ENCODE measurements at regions not wholly inside any gene's neighbourhood (a gene's known extent, or its start where the extent isn't known, plus 50 kb on each side); places are given as distances from the start of the nearest gene placed in this dataset.

DNA sequence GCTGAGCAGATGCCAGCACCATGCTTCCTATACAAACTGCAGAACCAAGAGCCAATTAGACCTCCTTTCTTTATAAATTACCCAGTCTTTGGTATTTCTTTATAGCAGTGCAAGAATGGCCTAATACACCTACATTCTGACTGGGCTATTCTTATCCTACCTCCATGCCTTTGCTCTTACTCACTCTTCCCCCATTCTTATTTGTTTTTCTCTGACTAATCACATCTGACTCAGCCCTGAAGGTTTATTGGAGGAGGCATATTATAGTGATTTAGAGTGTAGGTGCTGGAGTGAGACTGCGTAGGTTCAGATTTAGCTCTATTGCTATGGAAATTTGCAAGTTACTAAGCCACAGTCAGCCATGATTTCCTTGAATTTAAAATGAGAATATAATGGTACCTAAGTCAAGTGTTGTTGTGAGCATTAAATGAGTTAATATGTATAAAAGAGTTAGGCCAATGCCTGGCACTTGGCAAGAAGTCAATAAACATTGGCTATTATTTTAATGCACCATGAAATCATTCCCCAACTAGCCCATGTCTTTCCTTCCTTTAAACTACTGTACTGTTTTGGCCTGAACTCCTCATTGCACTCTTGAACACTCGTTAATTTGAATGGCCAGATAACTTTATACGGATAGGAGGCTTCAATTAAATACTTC lies 531.2 kb upstream of the ZNF608 start:
- no peak for FAIRE-seq
- H3K4me1 ChIP-seq (ENCODE audit: control insufficient read depth, insufficient read depth, low read length), result no peaks in the 10 kb centered on the region
- in situ Hi-C loops (cut with MboI), result no loop called here

More for the DNA sequence above, 531.2 kb upstream of the ZNF608 start:
- ChIA-PET POLR2A (interaction anchor here (1.3 kb wide), 1 partner anchor 10 kb away, joined by 3 read pairs; no protein-coding TSS in a partner anchor), RAD21 (ENCODE audit: unreplicated experiment) (no interaction called here), SMC1A (ENCODE audit: uncharacterized antibody, unreplicated experiment) (interaction anchor here (1.5 kb wide), 1 partner anchor 10 kb away, joined by 3 read pairs; no protein-coding TSS in a partner anchor), CTCF (no interaction called here)
- no peak overlapping the region for H3K9ac ChIP-seq (ENCODE audit: control insufficient read depth, insufficient read depth, low read length)
- WGBS (ENCODE audit: insufficient coverage, insufficient replicate concordance, low lambda C conversion rate, missing lambda C conversion rate), result 33% methylated on average over 3 of the region's 3 CpGs
- no peaks in the 10 kb centered on the region for H3K9me3 ChIP-seq (replicated peaks; ENCODE audit: control insufficient read depth, insufficient read depth, low read length)
- ATAC-seq (no peak), DNase-seq (ENCODE audit: low read depth, low spot score) (no peak)
- TF ChIP-seq BHLHE40 (IDR thresholded peaks at IDR 0.05; ENCODE audit: borderline replicate concordance in 1 of 2, low read depth in 2 of 2, low read length in 1 of 2) (no peak), IKZF1 (conservative IDR thresholded peaks at IDR 0.05) (no peak), HDGF (IDR thresholded peaks at IDR 0.05) (no peak), FOXK2 (IDR thresholded peaks at IDR 0.05) (no peak), TBL1XR1 (IDR thresholded peaks at IDR 0.05; ENCODE audit: low read depth, low read length) (no peak), RUNX3 (IDR thresholded peaks at IDR 0.05; ENCODE audit: low read length) (no peak), EED (IDR thresholded peaks at IDR 0.05; ENCODE audit: low read depth) (no peak), ETV6 (conservative IDR thresholded peaks at IDR 0.05 in 1 of 2, IDR thresholded peaks at IDR 0.05 in 1 of 2; ENCODE audit: borderline replicate concordance in 1 of 2, low read depth in 1 of 2) (no peak), NRF1 (conservative IDR thresholded peaks at IDR 0.05; ENCODE audit: low read depth, low read length) (no peak), NFXL1 (IDR thresholded peaks at IDR 0.05; ENCODE audit: borderline replicate concordance) (no peak), SP1 (IDR thresholded peaks at IDR 0.05; ENCODE audit: low read depth, low read length) (no peak), SMC3 (IDR thresholded peaks at IDR 0.05; ENCODE audit: borderline replicate concordance, low read length) (no peak), SMARCA5 (IDR thresholded peaks at IDR 0.05) (no peak), DPF2 (IDR thresholded peaks at IDR 0.05) (no peak), STAT1 (conservative IDR thresholded peaks at IDR 0.05) (no peak)
- TF ChIP-seq, protein P1, sequence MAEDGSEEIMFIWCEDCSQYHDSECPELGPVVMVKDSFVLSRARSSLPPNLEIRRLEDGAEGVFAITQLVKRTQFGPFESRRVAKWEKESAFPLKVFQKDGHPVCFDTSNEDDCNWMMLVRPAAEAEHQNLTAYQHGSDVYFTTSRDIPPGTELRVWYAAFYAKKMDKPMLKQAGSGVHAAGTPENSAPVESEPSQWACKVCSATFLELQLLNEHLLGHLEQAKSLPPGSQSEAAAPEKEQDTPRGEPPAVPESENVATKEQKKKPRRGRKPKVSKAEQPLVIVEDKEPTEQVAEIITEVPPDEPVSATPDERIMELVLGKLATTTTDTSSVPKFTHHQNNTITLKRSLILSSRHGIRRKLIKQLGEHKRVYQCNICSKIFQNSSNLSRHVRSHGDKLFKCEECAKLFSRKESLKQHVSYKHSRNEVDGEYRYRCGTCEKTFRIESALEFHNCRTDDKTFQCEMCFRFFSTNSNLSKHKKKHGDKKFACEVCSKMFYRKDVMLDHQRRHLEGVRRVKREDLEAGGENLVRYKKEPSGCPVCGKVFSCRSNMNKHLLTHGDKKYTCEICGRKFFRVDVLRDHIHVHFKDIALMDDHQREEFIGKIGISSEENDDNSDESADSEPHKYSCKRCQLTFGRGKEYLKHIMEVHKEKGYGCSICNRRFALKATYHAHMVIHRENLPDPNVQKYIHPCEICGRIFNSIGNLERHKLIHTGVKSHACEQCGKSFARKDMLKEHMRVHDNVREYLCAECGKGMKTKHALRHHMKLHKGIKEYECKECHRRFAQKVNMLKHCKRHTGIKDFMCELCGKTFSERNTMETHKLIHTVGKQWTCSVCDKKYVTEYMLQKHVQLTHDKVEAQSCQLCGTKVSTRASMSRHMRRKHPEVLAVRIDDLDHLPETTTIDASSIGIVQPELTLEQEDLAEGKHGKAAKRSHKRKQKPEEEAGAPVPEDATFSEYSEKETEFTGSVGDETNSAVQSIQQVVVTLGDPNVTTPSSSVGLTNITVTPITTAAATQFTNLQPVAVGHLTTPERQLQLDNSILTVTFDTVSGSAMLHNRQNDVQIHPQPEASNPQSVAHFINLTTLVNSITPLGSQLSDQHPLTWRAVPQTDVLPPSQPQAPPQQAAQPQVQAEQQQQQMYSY (CRISPR knock-in tag; IDR thresholded peaks at IDR 0.05), result no peak
- TF ChIP-seq, protein P2, sequence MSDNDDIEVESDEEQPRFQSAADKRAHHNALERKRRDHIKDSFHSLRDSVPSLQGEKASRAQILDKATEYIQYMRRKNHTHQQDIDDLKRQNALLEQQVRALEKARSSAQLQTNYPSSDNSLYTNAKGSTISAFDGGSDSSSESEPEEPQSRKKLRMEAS (IDR thresholded peaks at IDR 0.05; ENCODE audit: low read depth, low read length), result no peak
- no peaks in the 10 kb centered on the region for H3K36me3 ChIP-seq (ENCODE audit: control insufficient read depth in 2 of 2, insufficient read depth in 2 of 2, low read length in 1 of 2)
- H2AFZ ChIP-seq (ENCODE audit: control insufficient read depth, low read depth, low read length), result no peak overlapping the region
- no peak overlapping the region for H3K27ac ChIP-seq (ENCODE audit: control insufficient read depth, insufficient read depth)
- H4K20me1 ChIP-seq (ENCODE audit: control insufficient read depth, insufficient read depth), result no peaks in the 10 kb centered on the region
- no peak overlapping the region for H3K4me3 ChIP-seq
- no TSS peak for BruUV-seq (replicated peaks)
- intact Hi-C loops (cut with micrococcal nuclease; ENCODE audit: unreplicated experiment), result no loop called here
- H3K79me2 ChIP-seq (ENCODE audit: control insufficient read depth, insufficient read depth, low read length), result no peaks in the 10 kb centered on the region
- H3K4me2 ChIP-seq (ENCODE audit: control insufficient read depth, insufficient read depth), result no peak overlapping the region
- H3K27me3 ChIP-seq (replicated peaks in 1 of 2; ENCODE audit: control insufficient read depth in 2 of 2, insufficient read depth in 2 of 2, low read length in 1 of 2), result no peaks in the 10 kb centered on the region; a peak in 1 of 4 replicates

All from GM12878 (cell line).